Common myeloid progenitor, CD34-positive (primary cell): ENCODE measurements at regions not wholly inside any gene's neighbourhood (a gene's known extent, or its start where the extent isn't known, plus 50 kb on each side); places are given as distances from the start of the nearest gene placed in this dataset.
"Not testable (repeated sequence)": the region's sequence is repeated elsewhere in the genome, so short reads cannot be mapped to it uniquely, and the experiment has no call there.

Experiments used
- CTCF ChIA-PET: fragments of 350-600 bp; sonication (Branson Sonifier 250); formaldehyde crosslinking; loops from one replicate; lab custom pipeline; 2021; ENCODE audit warnings: antibody characterized with exemption; lab: Charles Lee
- POLR2A ChIA-PET: fragments of 350-600 bp; sonication (Branson Sonifier 250); formaldehyde crosslinking; loops from one replicate; lab custom pipeline; 2021; ENCODE audit warnings: antibody characterized with exemption; lab: Charles Lee
- DNase-seq, 3 donors: peaks; one replicate each; pipeline versions ENCODE4 v3.0.0 to v3.0.0-alpha.2; 2013
- H3K27ac ChIP-seq, 2 experiments: 1 replicate in 1 of 2; 2 replicates in 1 of 2; pipeline ENCODE4 v1.7.0; 2013; ENCODE audit warnings: inconsistent platforms in 2 of 2, low read length in 2 of 2, mild to moderate bottlenecking in 2 of 2, low read depth in 1 of 2, moderate library complexity in 1 of 2; ENCODE audit not compliant: severe bottlenecking in 2 of 2, insufficient read depth in 1 of 2, poor library complexity in 1 of 2
- H3K27me3 ChIP-seq, 5 experiments: replicated peaks in 2 of 5; 1 replicate in 3 of 5; 2 replicates in 2 of 5; pipeline versions ENCODE4 v1.6.1 to v1.7.0; 2013; ENCODE audit warnings: low read length in 4 of 5, mild to moderate bottlenecking in 2 of 5, moderate library complexity in 2 of 5, inconsistent platforms in 1 of 5; ENCODE audit not compliant: insufficient read depth in 5 of 5, control insufficient read depth in 4 of 5
- H3K36me3 ChIP-seq, 4 experiments: 1 replicate in 2 of 4; 2 replicates in 2 of 4; pipeline versions ENCODE4 v1.6.1 to v1.7.0; 2013; ENCODE audit warnings: low read length in 3 of 4, control low read depth in 1 of 4, mild to moderate bottlenecking in 1 of 4; ENCODE audit not compliant: control insufficient read depth in 4 of 4, insufficient read depth in 4 of 4
- H3K4me1 ChIP-seq, 4 experiments: 1 replicate in 3 of 4; 2 replicates in 1 of 4; pipeline versions ENCODE4 v1.6.1 to v1.7.1; 2013; ENCODE audit warnings: low read length in 3 of 4, mild to moderate bottlenecking in 3 of 4, control low read depth in 1 of 4, inconsistent platforms in 1 of 4, moderate library complexity in 1 of 4; ENCODE audit not compliant: control insufficient read depth in 4 of 4, insufficient read depth in 4 of 4; ENCODE audit errors: control extremely low read depth in 1 of 4
- H3K4me3 ChIP-seq, 7 experiments: 1 replicate in 4 of 7; 2 replicates in 3 of 7; pipeline versions ENCODE4 v1.5.1 to v1.7.0; 2013; ENCODE audit warnings: mild to moderate bottlenecking in 7 of 7, low read length in 6 of 7, moderate library complexity in 6 of 7, inconsistent platforms in 2 of 7, low read depth in 2 of 7, control low read depth in 1 of 7; ENCODE audit not compliant: insufficient read depth in 4 of 7, control insufficient read depth in 1 of 7; ENCODE audit errors: extremely low read depth in 1 of 7
- H3K9me3 ChIP-seq, 5 experiments: 1 replicate in 4 of 5; 2 replicates in 1 of 5; pipeline versions ENCODE4 v1.6.1 to v1.7.1; 2013; ENCODE audit warnings: low read length in 4 of 5, mild to moderate bottlenecking in 2 of 5, inconsistent platforms in 1 of 5, low read depth in 1 of 5, moderate library complexity in 1 of 5; ENCODE audit not compliant: control insufficient read depth in 4 of 5, insufficient read depth in 2 of 5; ENCODE audit errors: control extremely low read depth in 1 of 5
- WGBS: methylation state at CpG from one replicate; pipeline ENCODE4 v1.1.5; 2013; ENCODE audit not compliant: insufficient coverage; 5-methylcytosine and 5-hydroxymethylcytosine counted together

DNA sequence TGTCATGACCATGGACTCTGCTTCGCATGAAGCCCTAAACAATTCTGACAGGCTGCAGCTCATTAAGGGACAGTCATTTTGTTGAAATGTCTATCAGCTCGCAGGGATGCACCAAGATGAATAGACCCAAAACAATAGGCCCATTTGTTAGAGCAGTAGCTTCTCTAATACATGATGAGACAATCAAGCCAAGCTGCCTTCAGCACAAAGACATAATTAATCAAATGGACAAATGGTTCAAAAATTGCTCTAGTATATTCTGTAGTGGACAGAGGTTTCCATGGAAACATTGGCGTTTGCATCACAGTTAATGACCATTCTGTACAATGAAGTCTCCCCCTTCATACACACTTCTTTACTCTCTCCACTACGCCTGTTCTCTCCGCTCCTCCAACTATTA, 274.6 kb downstream of the ANXA1 start:
- Histone ChIP-seq H3K27me3 (no peaks in the 10 kb centered on the region), H3K4me3 (no peak overlapping the region), H3K36me3 (no peaks in the 10 kb centered on the region), H3K27ac (no peak overlapping the region), H3K4me1 (no peaks in the 10 kb centered on the region), H3K9me3 (no peaks in the 10 kb centered on the region)
- no peak for DNase-seq
- POLR2A ChIA-PET: no interaction called here
- CTCF ChIA-PET: no interaction called here
- 64% methylated on average over 4 of the region's 5 CpGs for WGBS

GRCh38 chr9:73434826-73435225, 283.2 kb downstream of the ANXA1 start:
- no peaks in the 10 kb centered on the region for H3K36me3 ChIP-seq
- no peak overlapping the region for H3K4me3 ChIP-seq
- 100% methylated on average over 1 of the region's 2 CpGs for WGBS
- H3K9me3 ChIP-seq: no peaks in the 10 kb centered on the region
- H3K27ac ChIP-seq: no peak overlapping the region
- ChIA-PET POLR2A (no interaction called here), CTCF (no interaction called here)
- no peaks in the 10 kb centered on the region for H3K4me1 ChIP-seq
- H3K27me3 ChIP-seq: no peaks in the 10 kb centered on the region
- DNase-seq: no peak

- Histone ChIP-seq H3K36me3 (no peaks in the 10 kb centered on the region), H3K4me3 (no peak overlapping the region), H3K9me3 (no peaks in the 10 kb centered on the region), H3K27ac (no peak overlapping the region), H3K27me3 (no peaks in the 10 kb centered on the region), H3K4me1 (no peaks in the 10 kb centered on the region)
- CTCF ChIA-PET: no interaction called here
- POLR2A ChIA-PET: no interaction called here
- 100% methylated on average over 1 of the region's 1 CpG for WGBS
- DNase-seq: peak in 2 of 3 donors; percentile 0 to 17
Observed at GRCh38 chr9:73437758-73438157, 286.1 kb downstream of the ANXA1 start.

DNA sequence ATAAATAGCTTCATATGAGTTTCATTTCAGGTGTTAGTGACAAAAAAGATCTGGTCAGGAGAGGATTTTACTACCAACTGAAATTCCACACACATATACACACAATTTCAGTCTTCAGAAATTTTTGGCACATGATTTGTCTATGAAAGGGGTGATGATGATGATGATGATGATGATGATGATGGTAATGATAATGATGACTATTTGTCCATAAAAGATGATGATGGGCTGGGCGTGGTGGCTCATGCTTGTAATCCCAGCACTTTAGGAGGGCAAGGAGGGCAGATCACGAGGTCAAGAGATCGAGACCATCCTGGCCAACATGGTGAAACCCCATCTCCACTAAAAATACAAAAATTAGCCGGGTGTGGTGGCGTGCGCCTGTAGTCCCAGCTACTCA, 288.2 kb downstream of the ANXA1 start:
- H3K27ac ChIP-seq, H3K27me3 ChIP-seq, H3K4me1 ChIP-seq, DNase-seq, H3K36me3 ChIP-seq, POLR2A ChIA-PET, H3K9me3 ChIP-seq, H3K4me3 ChIP-seq: not testable (repeated sequence)
- CTCF ChIA-PET: interaction anchor here (0.6 kb wide), 1 partner anchor 124 kb away, joined by 3 read pairs; no protein-coding TSS in a partner anchor
- no CpG with 5 or more reads among the region's 6 CpGs for WGBS

DNA sequence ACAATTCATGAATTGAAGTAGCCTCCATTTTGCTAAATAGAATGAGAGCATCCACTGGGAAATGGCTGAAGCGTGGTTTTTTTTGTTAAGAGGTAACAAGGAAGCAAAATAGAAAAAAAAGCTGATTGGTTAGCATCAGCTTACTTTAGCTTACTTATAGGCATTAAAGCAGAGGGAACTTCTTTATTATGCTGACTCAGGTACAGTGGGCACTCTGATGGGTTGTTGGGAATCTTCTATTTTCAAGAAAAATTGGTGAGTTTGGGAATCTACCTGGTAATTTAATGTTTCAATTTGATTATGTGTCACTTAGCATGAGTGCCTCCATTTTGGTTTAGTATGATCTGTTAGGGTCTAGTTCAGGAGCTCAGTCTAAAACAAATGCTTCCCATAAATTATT, 289.6 kb downstream of the ANXA1 start:
- DNase-seq: no peak
- no peak overlapping the region for H3K4me3 ChIP-seq
- no peaks in the 10 kb centered on the region for H3K36me3 ChIP-seq
- no peak overlapping the region for H3K27ac ChIP-seq
- ChIA-PET CTCF (no interaction called here), POLR2A (no interaction called here)
- H3K27me3 ChIP-seq: no peaks in the 10 kb centered on the region
- no peaks in the 10 kb centered on the region for H3K9me3 ChIP-seq
- H3K4me1 ChIP-seq: no peaks in the 10 kb centered on the region
- WGBS: 100% methylated on average over 1 of the region's 1 CpG

DNA sequence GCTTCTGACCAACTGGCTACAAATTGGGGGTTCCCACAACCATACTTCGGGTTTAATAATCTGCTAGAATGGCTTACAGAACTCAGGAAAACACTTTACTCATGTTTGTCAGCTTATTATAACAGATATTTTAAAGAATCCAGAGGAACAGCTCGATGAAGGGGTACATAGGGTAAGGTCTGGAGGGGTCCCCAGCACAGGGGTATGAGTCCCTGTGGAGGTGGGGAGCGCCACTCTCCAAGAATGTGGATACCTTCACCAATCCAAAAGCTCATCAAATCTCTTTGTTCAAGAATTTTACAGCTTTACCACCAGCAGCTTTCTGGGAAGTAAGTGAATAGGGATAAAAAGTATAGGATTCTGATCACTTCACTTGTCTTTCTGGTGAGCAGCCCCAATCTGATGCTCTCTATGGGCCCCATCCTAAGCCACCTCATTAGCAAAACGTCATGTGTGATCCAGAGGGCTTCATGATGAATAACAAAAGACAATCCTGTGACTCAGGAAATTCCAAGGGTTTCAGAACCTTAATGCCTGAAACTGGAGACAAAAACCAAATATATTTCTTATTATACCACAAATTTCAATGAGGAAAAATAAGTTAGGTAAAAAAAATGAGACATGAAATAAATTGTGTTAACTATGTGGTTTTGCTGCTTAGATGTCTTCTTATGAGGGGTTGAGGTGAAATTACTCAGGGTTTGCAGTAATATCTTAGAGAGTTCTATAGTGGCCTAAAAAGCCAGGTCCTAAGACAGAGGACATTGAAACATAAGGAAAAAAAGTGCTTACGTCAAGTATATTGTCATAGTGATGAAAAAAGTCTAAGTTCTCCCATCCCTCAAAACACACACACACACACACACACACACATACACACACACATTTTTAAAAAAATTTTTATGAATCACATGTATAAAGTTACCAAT, 290.5 kb downstream of the ANXA1 start:
- Histone ChIP-seq H3K4me3 (no peak overlapping the region), H3K4me1 (no peaks in the 10 kb centered on the region), H3K9me3 (no peaks in the 10 kb centered on the region), H3K27ac (no peak overlapping the region), H3K27me3 (no peaks in the 10 kb centered on the region), H3K36me3 (no peaks in the 10 kb centered on the region)
- WGBS: 78% methylated on average over 2 of the region's 5 CpGs
- ChIA-PET CTCF (interaction anchor here (0.5 kb wide), 1 partner anchor 1236 kb away, joined by 4 read pairs; no protein-coding TSS in a partner anchor), POLR2A (no interaction called here)
- DNase-seq: no peak

DNA sequence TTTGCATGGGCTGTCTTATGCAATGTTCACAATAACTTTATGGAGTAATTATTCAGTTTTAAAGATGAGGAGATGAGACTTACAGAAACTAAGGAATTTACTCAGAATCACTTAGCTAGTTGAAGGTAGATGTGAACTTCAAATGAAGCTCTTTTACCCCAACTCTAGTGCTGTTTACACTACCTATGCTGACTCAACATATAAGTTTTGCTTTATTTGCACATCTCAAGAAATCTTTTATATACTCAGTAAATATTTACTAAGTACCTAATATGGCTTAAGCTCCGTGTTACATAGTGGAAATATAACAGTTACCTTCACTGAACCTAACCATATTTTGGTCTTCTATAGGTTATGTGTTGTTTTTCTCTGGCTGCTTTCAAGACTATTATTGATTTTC, 293.2 kb downstream of the ANXA1 start:
- H3K4me3 ChIP-seq: no peak overlapping the region
- CTCF ChIA-PET: no interaction called here
- H3K4me1 ChIP-seq: no peaks in the 10 kb centered on the region
- POLR2A ChIA-PET: no interaction called here
- no peaks in the 10 kb centered on the region for H3K36me3 ChIP-seq
- WGBS: no CpG with 5 or more reads among the region's 1 CpG
- H3K9me3 ChIP-seq: no peaks in the 10 kb centered on the region
- no peak overlapping the region for H3K27ac ChIP-seq
- DNase-seq: no peak
- H3K27me3 ChIP-seq: no peaks in the 10 kb centered on the region
